ENCODE measurements at regions not wholly inside any gene's neighbourhood (a gene's known extent, or its start where the extent isn't known, plus 50 kb on each side); places are given as distances from the start of the nearest gene placed in this dataset.
"Not testable (repeated sequence)": the region's sequence is repeated elsewhere in the genome, so short reads cannot be mapped to it uniquely, and the experiment has no call there.

GRCh38 chr13:79607895-79608294 is 126.9 kb downstream of the NDFIP2 start:
- not testable (repeated sequence) for DNase-seq (ENCODE audit: low read depth in 2 of 2)

All from stimulated activated CD4-positive, alpha-beta T cell treated with anti-CD3 and anti-CD28 coated beads, Interleukin-1b, Interleukin-23, amount 100 ng/mL, for 4 hours (primary cell).